A673 (cell line): ENCODE measurements at regions not wholly inside any gene's neighbourhood (a gene's known extent, or its start where the extent isn't known, plus 50 kb on each side); places are given as distances from the start of the nearest gene placed in this dataset.

Experiments used
- BruUV-seq: library from RNA; stranded (reverse); fragments of 400-500 nt; replicated peaks from 2 replicates; lab custom pipeline; 2021; lab: Mats Ljungman, UMichigan
- CTCF ChIA-PET: fragments of 300-600 bp; sonication (Branson Sonifier 250); formaldehyde crosslinking; loops from one replicate; lab custom pipeline; 2022; ENCODE audit warnings: antibody characterized with exemption; lab: Charles Lee
- POLR2A ChIA-PET: fragments of 300-600 bp; sonication (Branson Sonifier 250); formaldehyde crosslinking; loops from one replicate; lab custom pipeline; 2022; ENCODE audit warnings: antibody characterized with exemption; ENCODE audit not compliant: low non-redundant PET; lab: Charles Lee
- DNase-seq: peaks from one replicate; pipeline ENCODE4 v3.0.0-alpha.2; 2015; ENCODE audit warnings: low spot score
- H3K27ac ChIP-seq: fragments of 200-600 bp; sonication (generic); 2 replicates; pipeline ENCODE4 v1.5.1; 2016; ENCODE audit warnings: mixed run types, low read depth, mild to moderate bottlenecking, mixed read lengths, antibody characterized with exemption, low read length; ENCODE audit not compliant: poor library complexity, severe bottlenecking
- H3K27me3 ChIP-seq: fragments of 200-600 bp; sonication (generic); replicated peaks from 2 replicates; pipeline ENCODE4 v1.6.1; 2017; ENCODE audit warnings: mixed run types, low read depth, mild to moderate bottlenecking, mixed read lengths, antibody characterized with exemption, low read length; ENCODE audit not compliant: insufficient read depth, poor library complexity
- H3K36me3 ChIP-seq: fragments of 200-600 bp; sonication (generic); 2 replicates; pipeline ENCODE4 v1.6.1; 2016; ENCODE audit warnings: mixed run types, mild to moderate bottlenecking, mixed read lengths, antibody characterized with exemption, low read length; ENCODE audit not compliant: insufficient read depth, poor library complexity, severe bottlenecking
- H3K4me1 ChIP-seq: fragments of 200-600 bp; sonication (generic); 2 replicates; pipeline ENCODE4 v1.6.1; 2017; ENCODE audit warnings: mixed run types, mild to moderate bottlenecking, mixed read lengths, antibody characterized with exemption, low read length; ENCODE audit not compliant: insufficient read depth, poor library complexity, severe bottlenecking
- H3K4me3 ChIP-seq: fragments of 200-600 bp; sonication (generic); 2 replicates; pipeline ENCODE4 v1.5.1; 2016; ENCODE audit warnings: low read depth, mixed run types, mild to moderate bottlenecking, mixed read lengths, low read length; ENCODE audit not compliant: poor library complexity, severe bottlenecking
- H3K9me3 ChIP-seq: fragments of 200-600 bp; sonication (generic); 2 replicates; pipeline ENCODE4 v1.6.1; 2016; ENCODE audit warnings: mixed run types, low read depth, mild to moderate bottlenecking, mixed read lengths, antibody characterized with exemption, low read length; ENCODE audit not compliant: poor library complexity, severe bottlenecking
- CTCF ChIP-seq: fragments of 300-800, 200-600 bp; sonication (generic); conservative IDR thresholded peaks from 2 replicates; pipeline ENCODE4 v1.5.1; 2017; ENCODE audit warnings: low read depth, mild to moderate bottlenecking, antibody characterized with exemption, low read length, moderate library complexity, mixed read lengths
- EZH2 ChIP-seq: fragments of 200-600 bp; sonication (generic); IDR thresholded peaks from 2 replicates; pipeline ENCODE4 v1.6.1; 2017; ENCODE audit warnings: borderline replicate concordance, low read depth, mild to moderate bottlenecking, mixed read lengths, antibody characterized with exemption, low read length; ENCODE audit not compliant: poor library complexity, severe bottlenecking
- intact Hi-C: fragments of 100-400 bp; cut with micrococcal nuclease; formaldehyde crosslinking; loops from one replicate; pipeline ENCODE4 v1.10.0; 2022; ENCODE audit not compliant: unreplicated experiment

- BruUV-seq: no TSS peak
- ChIA-PET CTCF (no interaction called here), POLR2A (no interaction called here)
- no peaks in the 10 kb centered on the region for H3K4me1 ChIP-seq
- H3K27ac ChIP-seq: no peak overlapping the region
- no peaks in the 10 kb centered on the region for H3K9me3 ChIP-seq
- TF ChIP-seq EZH2: no peak
- TF ChIP-seq CTCF: no peak
- no peak for DNase-seq
- no peaks in the 10 kb centered on the region for H3K36me3 ChIP-seq
- intact Hi-C loops: no loop called here
- no peaks in the 10 kb centered on the region for H3K27me3 ChIP-seq
- H3K4me3 ChIP-seq: no peak overlapping the region
Observed at GRCh38 chr4:57219431-57219830, 109.2 kb upstream of the IGFBP7 start.

- no peak for TF ChIP-seq EZH2
- no peak overlapping the region for H3K27ac ChIP-seq
- H3K36me3 ChIP-seq: no peaks in the 10 kb centered on the region
- DNase-seq: no peak
- BruUV-seq: no TSS peak
- no peak overlapping the region for H3K4me3 ChIP-seq
- intact Hi-C loops: no loop called here
- no peaks in the 10 kb centered on the region for H3K27me3 ChIP-seq
- POLR2A ChIA-PET: no interaction called here
- H3K9me3 ChIP-seq: no peaks in the 10 kb centered on the region
- CTCF ChIA-PET: no interaction called here
- H3K4me1 ChIP-seq: no peaks in the 10 kb centered on the region
Observed at GRCh38 chr4:57214654-57215411, 104.6 kb upstream of the IGFBP7 start.

- Histone ChIP-seq H3K4me1 (no peaks in the 10 kb centered on the region), H3K36me3 (no peaks in the 10 kb centered on the region), H3K27me3 (no peaks in the 10 kb centered on the region), H3K4me3 (no peak overlapping the region), H3K27ac (no peak overlapping the region), H3K9me3 (no peaks in the 10 kb centered on the region)
- intact Hi-C loops: no loop called here
- ChIA-PET POLR2A (no interaction called here), CTCF (no interaction called here)
- no TSS peak for BruUV-seq
- TF ChIP-seq CTCF (0 out of 2 replicates have a peak, but pooled peaks have one; percentile 8), EZH2 (no peak)
- DNase-seq: no peak
Observed at GRCh38 chr4:57211131-57211530, 100.9 kb upstream of the IGFBP7 start.

- Histone ChIP-seq H3K4me3 (no peak overlapping the region), H3K27ac (no peak overlapping the region), H3K9me3 (no peaks in the 10 kb centered on the region), H3K36me3 (no peaks in the 10 kb centered on the region), H3K27me3 (no peaks in the 10 kb centered on the region), H3K4me1 (no peaks in the 10 kb centered on the region)
- ChIA-PET CTCF (no interaction called here), POLR2A (no interaction called here)
- DNase-seq: no peak
- no peak for TF ChIP-seq EZH2
- no peak for TF ChIP-seq CTCF
- BruUV-seq: no TSS peak
- intact Hi-C loops: no loop called here
Observed at GRCh38 chr4:57206172-57206571, 96.0 kb upstream of the IGFBP7 start.
